HG03439 (cell line): ENCODE measurements at regions not wholly inside any gene's neighbourhood (a gene's known extent, or its start where the extent isn't known, plus 50 kb on each side); places are given as distances from the start of the nearest gene placed in this dataset.
"Not testable (repeated sequence)": the region's sequence is repeated elsewhere in the genome, so short reads cannot be mapped to it uniquely, and the experiment has no call there.

Experiments used
- ATAC-seq: cut with Tn5 transposase; IDR thresholded peaks from one replicate; pipeline ENCODE4 v1.9.1; 2021; ENCODE audit warnings: mild to moderate bottlenecking, moderate library complexity; ENCODE audit not compliant: unreplicated experiment

- no peak for ATAC-seq
Measured at GRCh38 chr5:117133198-117133597, 558.6 kb upstream of the SEMA6A start.

DNA sequence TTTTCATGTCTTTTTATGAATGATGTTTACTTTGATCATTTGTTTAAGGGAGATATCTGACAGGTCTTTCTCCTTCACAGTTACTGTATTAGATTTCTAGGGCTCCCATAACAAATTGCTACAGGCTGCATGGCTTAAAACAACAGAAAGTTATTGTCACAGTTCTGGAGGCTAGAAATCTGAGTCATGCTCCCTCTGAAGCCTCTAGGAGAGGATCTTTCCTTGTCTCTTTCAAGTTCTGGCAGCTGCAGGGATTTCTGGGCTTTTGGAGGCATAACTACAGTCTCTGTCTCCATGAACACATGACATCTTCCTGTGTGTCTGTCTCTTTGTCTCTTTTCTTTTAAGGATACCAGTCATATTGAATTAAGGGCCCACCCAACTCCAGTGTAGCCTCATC is 557.3 kb upstream of the SEMA6A start:
- no peak for ATAC-seq

DNA sequence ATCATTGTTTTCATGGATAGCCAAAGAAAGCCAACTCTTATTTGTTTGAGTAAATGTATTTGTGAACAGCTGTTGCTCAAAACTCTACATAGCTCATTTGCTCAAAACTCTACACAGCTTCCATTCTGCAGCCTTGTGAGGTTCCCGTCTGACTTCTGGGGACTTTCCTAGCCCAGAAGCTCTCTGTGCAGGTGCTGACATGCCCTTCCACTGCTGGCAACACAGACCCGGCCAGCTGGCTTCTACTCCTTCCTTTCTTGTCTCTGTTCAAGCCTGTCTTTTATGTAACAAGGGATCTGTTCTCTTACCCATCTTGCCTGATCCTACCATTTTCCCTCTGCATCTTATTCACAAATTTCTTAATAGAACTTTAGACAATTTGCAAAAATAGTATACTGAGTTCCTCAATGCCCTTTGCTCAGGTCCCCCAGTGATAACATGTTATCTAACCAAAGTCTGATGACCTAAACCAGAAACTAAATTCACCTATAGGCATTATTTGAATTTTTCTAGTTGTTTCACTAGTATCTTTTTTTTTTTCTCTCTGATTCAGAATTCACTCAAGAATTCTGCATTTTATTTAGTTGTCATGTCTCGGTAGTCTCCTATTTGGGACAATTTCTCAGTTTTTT is 556.5 kb upstream of the SEMA6A start:
- peak; percentile 98 for ATAC-seq

- no peak for ATAC-seq
Measured at GRCh38 chr5:117118499-117118898, 543.9 kb upstream of the SEMA6A start.

DNA sequence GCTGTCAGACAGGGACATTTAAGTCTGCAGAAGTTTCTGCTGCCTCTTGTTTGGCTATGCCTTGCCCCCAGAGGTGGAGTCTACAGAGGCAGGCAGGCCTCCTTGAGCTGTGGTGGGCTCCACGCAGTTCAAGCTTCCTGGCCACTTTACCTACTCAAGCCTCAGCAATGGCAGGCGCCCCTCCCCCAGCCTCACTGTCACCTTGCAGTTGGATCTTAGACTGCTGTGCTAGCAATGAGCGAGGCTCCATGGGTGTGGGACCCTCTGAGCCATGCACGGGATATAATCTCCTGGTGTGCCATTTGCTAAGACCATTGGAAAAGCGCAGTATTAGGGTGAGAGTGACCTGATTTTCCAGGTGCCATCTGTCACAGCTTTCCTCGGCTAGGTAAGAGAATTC is 542.7 kb upstream of the SEMA6A start:
- ATAC-seq: not testable (repeated sequence)

- no peak for ATAC-seq
Measured at GRCh38 chr5:117110548-117110947, 535.9 kb upstream of the SEMA6A start.

DNA sequence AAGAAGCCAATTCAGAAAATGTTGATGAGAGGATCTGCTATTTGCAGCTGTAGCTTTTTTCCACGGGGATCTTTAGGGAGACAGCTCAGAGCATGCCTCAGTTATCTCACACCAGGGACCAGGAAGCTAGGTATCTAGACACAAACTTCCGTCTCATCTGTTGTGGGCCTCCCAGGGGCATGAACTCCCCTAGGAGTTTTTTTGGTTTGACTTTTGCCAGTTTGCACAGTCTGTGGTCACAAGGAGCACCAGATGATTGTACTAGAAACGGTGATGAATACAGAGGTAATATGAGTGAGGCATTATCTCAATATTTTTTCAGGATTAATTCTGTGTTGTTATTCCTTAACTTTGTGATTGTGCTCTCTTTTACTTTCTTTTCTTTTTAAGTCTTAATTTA is 533.2 kb upstream of the SEMA6A start:
- ATAC-seq: no peak

DNA sequence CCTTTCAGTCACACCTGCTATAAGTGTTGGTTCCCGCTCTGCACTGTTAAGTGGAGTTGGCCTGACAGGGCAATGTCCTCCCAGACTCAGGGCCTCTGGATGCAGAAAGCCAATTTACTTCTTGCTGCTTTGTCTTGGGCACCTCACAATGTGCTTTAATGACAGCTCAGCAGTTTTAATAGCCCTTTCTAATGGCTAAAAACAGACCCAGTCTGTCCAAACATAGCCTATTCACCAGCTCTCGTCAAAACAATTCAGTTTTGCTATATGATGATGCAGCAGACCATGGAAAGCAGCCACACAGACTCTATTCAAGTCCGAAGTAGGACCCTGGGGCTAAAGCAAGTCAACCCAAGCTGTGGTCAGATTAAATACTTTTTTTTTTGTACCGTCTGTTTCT is 529.1 kb upstream of the SEMA6A start:
- no peak for ATAC-seq

- ATAC-seq: no peak
Measured at GRCh38 chr5:117102591-117102990, 528.0 kb upstream of the SEMA6A start.

GRCh38 chr5:117100176-117100575 is 525.6 kb upstream of the SEMA6A start:
- no peak for ATAC-seq

- no peak for ATAC-seq
Measured at GRCh38 chr5:117098094-117098493, 523.5 kb upstream of the SEMA6A start.

GRCh38 chr5:117095346-117096332 is 521.0 kb upstream of the SEMA6A start:
- ATAC-seq: no peak

- no peak for ATAC-seq
Measured at GRCh38 chr5:117094114-117094815, 519.6 kb upstream of the SEMA6A start.

DNA sequence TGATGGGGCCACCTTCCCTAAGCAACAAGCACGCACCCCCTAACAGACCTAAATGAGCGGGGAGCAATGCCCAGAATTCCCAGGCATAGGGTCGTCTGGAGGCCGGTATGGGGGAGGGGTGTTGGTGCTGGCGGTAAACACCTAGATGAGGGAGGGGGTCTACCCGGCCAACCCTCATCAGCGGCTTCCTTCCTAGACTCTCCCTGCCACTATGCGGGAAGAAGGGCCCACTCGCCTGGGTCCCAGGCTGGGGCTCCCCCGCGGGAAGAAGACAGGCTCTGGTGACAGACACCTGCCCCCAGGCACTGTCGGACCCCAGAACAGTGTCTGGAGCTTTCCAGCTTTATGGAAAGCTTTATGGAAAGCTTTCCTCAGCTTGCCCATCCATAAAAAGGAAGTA is 519.0 kb upstream of the SEMA6A start:
- ATAC-seq: no peak

DNA sequence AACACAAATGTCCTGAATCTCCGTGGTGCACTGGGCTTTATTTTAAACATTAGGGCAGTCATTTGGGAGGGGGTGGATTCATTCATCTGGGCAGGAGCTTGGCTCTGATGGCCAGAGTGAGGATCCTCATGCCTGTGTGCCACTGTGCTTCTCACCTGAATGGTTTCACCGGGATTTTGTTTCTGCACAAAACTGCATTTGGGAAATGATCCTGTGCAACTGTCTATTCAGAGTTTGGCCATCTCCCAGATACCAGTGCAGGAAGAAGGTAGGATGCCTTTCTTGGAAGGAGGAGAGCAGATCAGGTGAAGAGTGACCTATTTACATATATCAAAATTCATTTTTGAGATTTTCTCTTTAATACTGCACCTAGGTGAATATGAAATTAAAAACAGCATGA is 514.4 kb upstream of the SEMA6A start:
- ATAC-seq: no peak

DNA sequence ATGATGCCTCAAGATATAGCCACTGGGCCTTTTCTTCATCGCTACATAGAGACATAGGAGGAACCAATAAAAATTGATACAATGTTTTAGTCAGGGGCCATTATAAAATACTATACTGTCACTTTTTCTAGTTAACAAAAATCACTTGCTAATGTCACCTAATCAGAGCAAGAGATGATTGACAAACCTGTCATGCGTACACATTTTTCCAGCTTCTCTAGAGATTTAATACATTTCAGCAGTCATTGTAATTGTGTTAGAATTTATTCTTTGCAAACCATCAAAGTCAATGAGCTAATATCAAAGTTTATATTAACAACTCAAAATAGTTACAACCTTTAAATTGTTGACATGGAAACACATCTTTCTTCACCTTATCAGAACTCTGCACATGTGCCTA is 513.6 kb upstream of the SEMA6A start:
- ATAC-seq: no peak

DNA sequence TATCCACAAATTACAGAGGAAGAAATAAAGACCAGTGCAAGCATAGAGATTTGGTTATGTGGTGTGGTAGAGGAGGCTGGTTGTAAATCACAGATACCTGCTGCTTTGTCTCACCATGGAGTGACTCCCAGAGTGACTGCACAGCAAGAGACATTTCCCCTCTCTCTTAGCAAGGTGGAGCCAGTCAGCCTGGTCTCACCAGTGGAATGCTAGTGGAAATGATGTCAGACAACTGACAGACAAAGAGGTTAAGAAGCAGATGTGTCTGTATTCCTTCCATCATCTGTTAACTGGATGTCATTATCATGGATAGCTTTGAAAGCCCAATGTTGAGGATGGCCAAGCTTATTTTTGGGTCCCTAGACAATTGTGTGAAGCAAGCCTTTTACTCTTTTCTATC is 509.4 kb upstream of the SEMA6A start:
- ATAC-seq: no peak

GRCh38 chr5:117082977-117083376 is 508.4 kb upstream of the SEMA6A start:
- no peak for ATAC-seq

- ATAC-seq: no peak
Measured at GRCh38 chr5:117077142-117077541, 502.5 kb upstream of the SEMA6A start.

DNA sequence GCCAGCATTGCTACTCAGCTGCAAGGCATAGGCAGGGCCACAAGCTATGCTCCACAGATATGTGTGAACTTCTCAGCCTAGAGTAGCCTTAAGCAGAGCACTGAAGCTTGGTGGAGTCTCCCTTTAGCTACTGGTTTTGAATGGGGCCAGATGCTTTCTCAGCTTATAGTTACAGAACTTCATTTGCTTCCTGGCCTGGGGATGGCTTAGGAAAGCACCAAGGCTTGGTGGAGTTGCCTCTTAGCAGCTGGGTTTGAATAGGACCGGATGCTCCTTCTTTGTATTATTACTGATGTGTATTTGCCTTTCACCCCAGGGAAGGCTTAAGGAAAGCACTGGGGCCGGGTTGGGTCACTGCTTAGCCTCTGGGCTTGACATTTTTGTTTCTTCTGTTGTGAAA is 497.8 kb upstream of the SEMA6A start:
- ATAC-seq: no peak

DNA sequence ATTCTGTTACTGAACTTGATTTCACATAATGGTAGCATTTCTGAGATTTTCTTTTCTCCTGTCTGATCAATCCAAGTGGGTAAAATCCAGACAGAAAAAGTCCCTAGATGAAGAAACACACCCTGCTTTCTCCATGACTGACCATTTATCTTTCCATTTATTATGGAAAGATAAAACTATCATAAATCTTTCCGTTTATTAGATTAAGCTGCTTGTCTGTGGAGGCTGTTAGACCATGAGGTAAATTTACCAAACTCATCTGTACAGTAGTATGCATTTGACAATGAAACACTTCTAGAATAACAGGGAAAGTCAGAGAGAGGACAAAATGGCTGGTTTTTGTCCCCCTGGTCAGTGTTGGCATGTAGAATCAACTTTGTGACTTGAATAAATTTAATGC is 491.2 kb upstream of the SEMA6A start:
- no peak for ATAC-seq

DNA sequence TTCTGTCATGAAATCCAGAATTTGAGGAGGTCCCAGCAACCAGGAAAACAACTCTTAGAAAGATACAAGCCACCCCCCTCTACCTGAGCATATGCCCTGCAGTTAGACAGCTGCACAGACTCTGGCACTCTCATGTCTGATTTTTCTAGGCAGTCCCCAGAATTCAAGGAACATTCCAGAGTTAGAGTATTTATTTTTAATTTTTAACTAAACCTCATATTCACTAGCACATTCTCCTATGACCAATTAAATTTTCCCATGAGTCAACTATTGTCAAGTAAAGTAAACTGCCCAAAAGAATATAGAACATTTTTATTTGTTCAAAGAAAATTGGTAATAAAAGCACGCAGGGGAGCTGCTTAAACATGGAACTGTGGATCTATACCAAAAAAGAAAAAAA is 490.5 kb upstream of the SEMA6A start:
- no peak for ATAC-seq
